GM10266 (cell line): ENCODE measurements at regions not wholly inside any gene's neighbourhood (a gene's known extent, or its start where the extent isn't known, plus 50 kb on each side); places are given as distances from the start of the nearest gene placed in this dataset.

Experiments
- DNase-seq: peaks from one replicate; pipeline ENCODE4 v3.0.0; 2012; ENCODE audit errors: extremely low spot score
- TF ChIP-seq, protein P1 (sequence below): IDR thresholded peaks from 2 replicates; pipeline ENCODE4 v1.5.1; 2012; ENCODE audit warnings: mild to moderate bottlenecking, low read depth; ENCODE audit not compliant: control insufficient read depth, insufficient read depth; ENCODE audit errors: missing control alignments

- DNase-seq: no peak
- TF ChIP-seq, protein P1, sequence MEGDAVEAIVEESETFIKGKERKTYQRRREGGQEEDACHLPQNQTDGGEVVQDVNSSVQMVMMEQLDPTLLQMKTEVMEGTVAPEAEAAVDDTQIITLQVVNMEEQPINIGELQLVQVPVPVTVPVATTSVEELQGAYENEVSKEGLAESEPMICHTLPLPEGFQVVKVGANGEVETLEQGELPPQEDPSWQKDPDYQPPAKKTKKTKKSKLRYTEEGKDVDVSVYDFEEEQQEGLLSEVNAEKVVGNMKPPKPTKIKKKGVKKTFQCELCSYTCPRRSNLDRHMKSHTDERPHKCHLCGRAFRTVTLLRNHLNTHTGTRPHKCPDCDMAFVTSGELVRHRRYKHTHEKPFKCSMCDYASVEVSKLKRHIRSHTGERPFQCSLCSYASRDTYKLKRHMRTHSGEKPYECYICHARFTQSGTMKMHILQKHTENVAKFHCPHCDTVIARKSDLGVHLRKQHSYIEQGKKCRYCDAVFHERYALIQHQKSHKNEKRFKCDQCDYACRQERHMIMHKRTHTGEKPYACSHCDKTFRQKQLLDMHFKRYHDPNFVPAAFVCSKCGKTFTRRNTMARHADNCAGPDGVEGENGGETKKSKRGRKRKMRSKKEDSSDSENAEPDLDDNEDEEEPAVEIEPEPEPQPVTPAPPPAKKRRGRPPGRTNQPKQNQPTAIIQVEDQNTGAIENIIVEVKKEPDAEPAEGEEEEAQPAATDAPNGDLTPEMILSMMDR: no peak
Observed at GRCh38 chr2:201968050-201968449, 65.6 kb upstream of the FZD7 start.

- TF ChIP-seq, protein P1: no peak
- DNase-seq: no peak
Observed at GRCh38 chr2:201968476-201968875, 65.2 kb upstream of the FZD7 start.

DNA sequence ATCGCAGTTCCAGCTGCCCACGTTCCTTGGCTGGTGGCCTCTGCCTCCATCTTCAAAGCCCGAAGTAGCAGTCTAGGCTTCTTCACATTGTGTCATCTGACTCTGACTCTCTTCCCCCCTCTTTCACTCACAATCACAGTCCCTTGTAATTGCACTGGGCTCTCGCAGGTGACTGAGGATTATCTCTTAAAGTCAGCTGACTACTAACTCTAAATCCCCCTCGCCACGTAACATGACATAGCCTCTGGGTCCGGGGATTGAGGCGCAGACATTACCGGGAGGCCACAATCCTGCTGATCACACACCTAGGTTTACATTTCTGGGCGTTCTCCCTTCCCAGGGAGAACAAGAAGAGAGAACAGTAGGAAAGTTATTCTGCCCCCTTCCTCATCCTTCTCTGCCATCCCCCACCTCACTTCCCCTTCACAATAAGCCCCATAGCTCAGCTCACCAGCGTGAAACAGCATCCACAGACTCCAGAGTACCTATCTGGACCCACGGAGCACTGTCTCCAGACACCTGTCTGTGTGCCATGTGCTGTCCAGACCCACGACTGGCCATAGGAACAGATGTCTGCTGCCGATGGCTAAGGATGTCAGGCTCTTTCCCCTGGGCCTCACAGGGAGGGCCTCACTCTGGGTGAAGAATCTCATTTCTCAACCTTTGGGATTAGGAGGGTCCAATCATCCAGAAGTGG, 64.3 kb upstream of the FZD7 start:
- DNase-seq: no peak
- TF ChIP-seq, protein P1: no peak

DNA sequence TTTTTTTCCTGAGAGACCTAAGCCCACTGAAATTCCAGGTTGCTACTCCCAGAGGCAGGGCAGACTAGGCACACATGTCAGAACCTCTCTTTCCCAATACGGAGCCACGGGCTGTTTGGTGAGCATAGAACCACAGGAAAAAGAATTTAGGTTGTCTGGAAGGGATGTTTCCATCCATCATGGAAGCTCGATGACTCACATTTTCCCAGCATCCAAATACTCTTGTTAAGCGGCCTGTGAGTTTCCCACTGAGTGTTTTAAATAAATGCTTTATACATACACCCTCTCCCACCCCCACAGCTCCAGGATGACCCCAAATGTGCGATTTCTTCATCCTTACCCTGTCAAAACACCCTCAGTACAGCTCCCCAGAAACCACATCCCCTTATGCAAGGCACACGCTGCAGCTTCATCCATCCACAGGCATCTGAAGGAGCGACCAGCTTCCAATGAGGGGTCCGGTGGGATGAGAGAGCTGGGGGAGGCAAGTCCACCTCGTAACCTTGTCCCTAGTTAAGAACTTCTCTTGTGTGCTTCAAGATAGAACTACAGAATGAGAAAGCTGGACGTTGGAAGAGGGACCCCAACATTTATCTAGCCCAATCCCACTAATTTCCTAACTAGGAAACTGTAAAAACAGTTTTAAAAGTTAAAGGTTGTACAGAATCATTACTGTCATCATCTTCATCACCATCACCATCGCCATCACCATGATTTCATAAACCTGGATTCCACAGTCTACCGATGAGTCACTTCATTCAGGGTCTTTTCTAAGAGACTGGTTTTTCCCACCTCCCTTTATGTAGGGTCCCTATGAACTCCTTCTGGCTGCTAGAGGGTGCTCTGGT, 63.5 kb upstream of the FZD7 start:
- TF ChIP-seq, protein P1: no peak
- no peak for DNase-seq

DNA sequence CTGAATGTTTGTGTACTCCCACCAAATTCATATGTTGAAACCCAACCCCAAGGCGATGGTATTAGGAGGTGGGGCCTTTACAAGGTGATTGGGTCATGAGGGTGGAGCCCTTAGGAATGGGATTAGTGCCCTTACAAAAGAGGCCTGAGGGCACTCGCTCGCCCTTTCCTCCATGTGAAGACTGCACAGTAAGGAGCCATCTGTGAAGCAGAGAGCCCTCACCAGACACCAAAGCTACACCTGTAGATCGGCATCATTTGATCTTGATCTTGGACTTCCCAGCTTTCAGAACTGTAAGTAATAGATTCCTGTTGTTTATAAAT, 62.9 kb upstream of the FZD7 start:
- TF ChIP-seq, protein P1: no peak
- no peak for DNase-seq

DNA sequence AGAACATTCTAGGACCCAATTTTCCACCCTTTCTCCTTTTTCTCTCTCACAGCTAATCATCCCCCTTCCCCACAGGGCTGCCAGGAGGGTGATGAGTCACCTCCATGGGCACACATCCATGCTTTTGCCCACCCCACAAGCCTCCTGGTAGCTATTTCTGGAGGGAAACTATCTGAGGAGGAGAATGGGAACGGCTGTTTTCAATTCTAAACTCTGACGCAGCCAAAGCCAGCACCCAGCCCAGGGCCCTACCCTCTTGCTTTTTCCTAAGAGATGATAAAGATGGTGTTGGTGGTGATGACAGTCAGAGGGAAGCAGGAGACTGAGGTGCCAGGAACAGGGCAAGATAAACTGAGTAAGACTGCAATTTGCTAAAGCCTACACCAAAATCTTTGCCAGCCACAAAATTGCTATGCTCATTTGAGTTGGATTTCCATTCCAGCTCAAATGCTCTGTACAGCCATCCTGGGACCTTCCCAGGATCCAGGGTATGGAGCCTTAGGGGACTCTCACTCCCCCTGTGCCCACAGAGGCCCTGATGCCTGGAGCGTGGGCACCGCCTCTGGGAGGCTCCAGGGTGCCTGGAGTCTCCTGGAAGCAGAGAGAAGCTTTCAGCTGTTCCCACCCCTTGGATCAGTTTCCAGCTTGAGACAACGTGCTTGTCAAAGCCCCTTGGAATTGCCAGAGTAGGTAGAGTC, 62.0 kb upstream of the FZD7 start:
- TF ChIP-seq, protein P1: no peak
- no peak for DNase-seq

GRCh38 chr2:201972621-201973255, 60.9 kb upstream of the FZD7 start:
- DNase-seq: no peak

More at GRCh38 chr2:201972621-201973255, 60.9 kb upstream of the FZD7 start:
- TF ChIP-seq, protein P1: no peak
